ENCODE measurements at regions not wholly inside any gene's neighbourhood (a gene's known extent, or its start where the extent isn't known, plus 50 kb on each side); places are given as distances from the start of the nearest gene placed in this dataset.
A peak's percentile ranks its signal among the peaks of the same experiment; 100 is the strongest.
"Not testable (repeated sequence)": the region's sequence is repeated elsewhere in the genome, so short reads cannot be mapped to it uniquely, and the experiment has no call there.

- Histone ChIP-seq H3K27ac (ENCODE audit: low read depth in 1 of 2, low read length in 2 of 2) (no peak overlapping the region), H3K27me3 (ENCODE audit: control insufficient read depth in 1 of 2, insufficient read depth in 2 of 2, low read length in 1 of 2) (no peaks in the 10 kb centered on the region), H3K4me3 (ENCODE audit: low read length in 2 of 2) (no peak overlapping the region), H3K9me3 (ENCODE audit: control insufficient read depth, low read length) (no peaks in the 10 kb centered on the region), H3K36me3 (ENCODE audit: control insufficient read depth in 1 of 2, insufficient read depth in 2 of 2, low read length in 1 of 2) (no peaks in the 10 kb centered on the region), H3K4me1 (ENCODE audit: control insufficient read depth in 1 of 2, insufficient read depth in 2 of 2, low read length in 2 of 2) (no peaks in the 10 kb centered on the region)
- 42 to 48% methylated on average over 7 of the region's 7 CpGs for WGBS, 2 donors
- ATAC-seq (ENCODE audit: low FRiP score) (no peak), DNase-seq (peak; percentile 49 to 78)
- intact Hi-C loops (cut with DNase I), result loop anchor here in 1 of 2 donors (5.0 kb wide), 1 partner anchor 146 kb away; no protein-coding TSS in a partner anchor
These were observed 660.3 kb upstream of the PITX2 start for GRCh38 chr4:111283066-111283677.

- intact Hi-C loops (cut with DNase I), result no loop called here
- DNase-seq (no peak), ATAC-seq (ENCODE audit: low FRiP score) (no peak)
- H3K4me1 ChIP-seq (ENCODE audit: control insufficient read depth in 1 of 2, insufficient read depth in 2 of 2, low read length in 2 of 2), result no peaks in the 10 kb centered on the region
- H3K27ac ChIP-seq (ENCODE audit: low read depth in 1 of 2, low read length in 2 of 2), result no peak overlapping the region
- 93 to 94% methylated on average over 1 of the region's 1 CpG for WGBS, 2 donors
- H3K4me3 ChIP-seq (ENCODE audit: low read length in 2 of 2), result no peak overlapping the region
- no peaks in the 10 kb centered on the region for H3K9me3 ChIP-seq (ENCODE audit: control insufficient read depth, low read length)
- no peaks in the 10 kb centered on the region for H3K27me3 ChIP-seq (ENCODE audit: control insufficient read depth in 1 of 2, insufficient read depth in 2 of 2, low read length in 1 of 2)
- H3K36me3 ChIP-seq (ENCODE audit: control insufficient read depth in 1 of 2, insufficient read depth in 2 of 2, low read length in 1 of 2), result no peaks in the 10 kb centered on the region
These were observed 673.6 kb upstream of the PITX2 start for GRCh38 chr4:111296466-111296865.

- no peaks in the 10 kb centered on the region for H3K36me3 ChIP-seq (ENCODE audit: control insufficient read depth in 1 of 2, insufficient read depth in 2 of 2, low read length in 1 of 2)
- H3K4me3 ChIP-seq (ENCODE audit: low read length in 2 of 2), result no peak overlapping the region
- H3K27me3 ChIP-seq (ENCODE audit: control insufficient read depth in 1 of 2, insufficient read depth in 2 of 2, low read length in 1 of 2), result no peaks in the 10 kb centered on the region
- H3K4me1 ChIP-seq (ENCODE audit: control insufficient read depth in 1 of 2, insufficient read depth in 2 of 2, low read length in 2 of 2), result no peaks in the 10 kb centered on the region
- no peak for ATAC-seq (ENCODE audit: low FRiP score)
- intact Hi-C loops (cut with DNase I), result no loop called here
- H3K27ac ChIP-seq (ENCODE audit: low read depth in 1 of 2, low read length in 2 of 2), result no peak overlapping the region
- DNase-seq, result no peak
- no peaks in the 10 kb centered on the region for H3K9me3 ChIP-seq (ENCODE audit: control insufficient read depth, low read length)
These were observed 680.9 kb upstream of the PITX2 start for GRCh38 chr4:111303806-111304205.

- DNase-seq (no peak), ATAC-seq (ENCODE audit: low FRiP score) (no peak)
- Histone ChIP-seq H3K4me1 (ENCODE audit: control insufficient read depth in 1 of 2, insufficient read depth in 2 of 2, low read length in 2 of 2) (no peaks in the 10 kb centered on the region), H3K27me3 (ENCODE audit: control insufficient read depth in 1 of 2, insufficient read depth in 2 of 2, low read length in 1 of 2) (no peaks in the 10 kb centered on the region), H3K9me3 (ENCODE audit: control insufficient read depth, low read length) (no peaks in the 10 kb centered on the region), H3K36me3 (ENCODE audit: control insufficient read depth in 1 of 2, insufficient read depth in 2 of 2, low read length in 1 of 2) (no peaks in the 10 kb centered on the region), H3K4me3 (ENCODE audit: low read length in 2 of 2) (peak overlapping the region in 1 of 2 donors; percentile 26), H3K27ac (ENCODE audit: low read depth in 1 of 2, low read length in 2 of 2) (no peak overlapping the region)
- 8 to 16% methylated on average over 6 of the region's 6 CpGs for WGBS, 2 donors
- intact Hi-C loops (cut with DNase I), result no loop called here
These were observed 700.6 kb upstream of the PITX2 start for GRCh38 chr4:111323496-111323895.

GRCh38 chr4:111323916-111324315, 701.0 kb upstream of the PITX2 start:
- Histone ChIP-seq H3K4me1 (ENCODE audit: control insufficient read depth in 1 of 2, insufficient read depth in 2 of 2, low read length in 2 of 2) (no peaks in the 10 kb centered on the region), H3K36me3 (ENCODE audit: control insufficient read depth in 1 of 2, insufficient read depth in 2 of 2, low read length in 1 of 2) (no peaks in the 10 kb centered on the region), H3K27ac (ENCODE audit: low read depth in 1 of 2, low read length in 2 of 2) (no peak overlapping the region), H3K4me3 (ENCODE audit: low read length in 2 of 2) (peak overlapping the region in 1 of 2 donors; percentile 26), H3K27me3 (ENCODE audit: control insufficient read depth in 1 of 2, insufficient read depth in 2 of 2, low read length in 1 of 2) (no peaks in the 10 kb centered on the region), H3K9me3 (ENCODE audit: control insufficient read depth, low read length) (no peaks in the 10 kb centered on the region)
- DNase-seq (no peak), ATAC-seq (ENCODE audit: low FRiP score) (no peak)
- intact Hi-C loops (cut with DNase I), result no loop called here
- 29 to 37% methylated on average over 3 of the region's 3 CpGs for WGBS, 2 donors

GRCh38 chr4:111326450-111326849, 703.6 kb upstream of the PITX2 start:
- Histone ChIP-seq H3K4me1 (ENCODE audit: control insufficient read depth in 1 of 2, insufficient read depth in 2 of 2, low read length in 2 of 2) (no peaks in the 10 kb centered on the region), H3K36me3 (ENCODE audit: control insufficient read depth in 1 of 2, insufficient read depth in 2 of 2, low read length in 1 of 2) (no peaks in the 10 kb centered on the region), H3K4me3 (ENCODE audit: low read length in 2 of 2) (no peak overlapping the region), H3K27me3 (ENCODE audit: control insufficient read depth in 1 of 2, insufficient read depth in 2 of 2, low read length in 1 of 2) (no peaks in the 10 kb centered on the region), H3K9me3 (ENCODE audit: control insufficient read depth, low read length) (no peaks in the 10 kb centered on the region), H3K27ac (ENCODE audit: low read depth in 1 of 2, low read length in 2 of 2) (no peak overlapping the region)
- ATAC-seq (ENCODE audit: low FRiP score) (no peak), DNase-seq (no peak)
- 78 to 80% methylated on average over 1 of the region's 1 CpG for WGBS, 2 donors
- intact Hi-C loops (cut with DNase I), result no loop called here

- Histone ChIP-seq H3K9me3 (ENCODE audit: control insufficient read depth, low read length) (no peaks in the 10 kb centered on the region), H3K27ac (ENCODE audit: low read depth in 1 of 2, low read length in 2 of 2) (no peak overlapping the region), H3K27me3 (ENCODE audit: control insufficient read depth in 1 of 2, insufficient read depth in 2 of 2, low read length in 1 of 2) (no peaks in the 10 kb centered on the region), H3K36me3 (ENCODE audit: control insufficient read depth in 1 of 2, insufficient read depth in 2 of 2, low read length in 1 of 2) (no peaks in the 10 kb centered on the region), H3K4me1 (ENCODE audit: control insufficient read depth in 1 of 2, insufficient read depth in 2 of 2, low read length in 2 of 2) (no peaks in the 10 kb centered on the region), H3K4me3 (ENCODE audit: low read length in 2 of 2) (no peak overlapping the region)
- intact Hi-C loops (cut with DNase I), result no loop called here
- 0 to 3% methylated on average over 2 of the region's 2 CpGs for WGBS, 2 donors
- no peak for ATAC-seq (ENCODE audit: low FRiP score)
- no peak for DNase-seq
These were observed 707.9 kb upstream of the PITX2 start for GRCh38 chr4:111330786-111331185.

GRCh38 chr4:111334361-111334760, 711.5 kb upstream of the PITX2 start:
- ATAC-seq (ENCODE audit: low FRiP score) (no peak), DNase-seq (no peak)
- Histone ChIP-seq H3K4me3 (ENCODE audit: low read length in 2 of 2) (no peak overlapping the region), H3K9me3 (ENCODE audit: control insufficient read depth, low read length) (no peaks in the 10 kb centered on the region), H3K36me3 (ENCODE audit: control insufficient read depth in 1 of 2, insufficient read depth in 2 of 2, low read length in 1 of 2) (no peaks in the 10 kb centered on the region), H3K27me3 (ENCODE audit: control insufficient read depth in 1 of 2, insufficient read depth in 2 of 2, low read length in 1 of 2) (no peaks in the 10 kb centered on the region), H3K4me1 (ENCODE audit: control insufficient read depth in 1 of 2, insufficient read depth in 2 of 2, low read length in 2 of 2) (no peaks in the 10 kb centered on the region), H3K27ac (ENCODE audit: low read depth in 1 of 2, low read length in 2 of 2) (no peak overlapping the region)
- intact Hi-C loops (cut with DNase I), result no loop called here

GRCh38 chr4:111337186-111337876, 714.5 kb upstream of the PITX2 start:
- H3K36me3 ChIP-seq (ENCODE audit: control insufficient read depth in 1 of 2, insufficient read depth in 2 of 2, low read length in 1 of 2); H3K27ac ChIP-seq (ENCODE audit: low read depth in 1 of 2, low read length in 2 of 2); ATAC-seq (ENCODE audit: low FRiP score); intact Hi-C loops (cut with DNase I); H3K4me1 ChIP-seq (ENCODE audit: control insufficient read depth in 1 of 2, insufficient read depth in 2 of 2, low read length in 2 of 2); H3K27me3 ChIP-seq (ENCODE audit: control insufficient read depth in 1 of 2, insufficient read depth in 2 of 2, low read length in 1 of 2); H3K4me3 ChIP-seq (ENCODE audit: low read length in 2 of 2); H3K9me3 ChIP-seq (ENCODE audit: control insufficient read depth, low read length): not testable (repeated sequence)
- DNase-seq, result peak in 1 of 2 donors; percentile 58
- WGBS, 2 donors, result 72 to 83% methylated on average over 18 of the region's 18 CpGs

All from aorta (tissue), 5 donors.